ENCODE measurements at regions not wholly inside any gene's neighbourhood (a gene's known extent, or its start where the extent isn't known, plus 50 kb on each side); places are given as distances from the start of the nearest gene placed in this dataset.

- CTCF ChIA-PET = no interaction called here
- H2AK9ac ChIP-seq (replicated peaks; ENCODE audit: low read depth, low read length, poor library complexity) = no peak overlapping the region
Observed at GRCh38 chr16:65260746-65261145, 138.9 kb upstream of the CDH11 start.

More at GRCh38 chr16:65260746-65261145, 138.9 kb upstream of the CDH11 start:
- DNase-seq = no peak
- TF ChIP-seq MAZ (IDR thresholded peaks at IDR 0.05; ENCODE audit: borderline replicate concordance, low read depth, low read length) (no peak), RFX5 (IDR thresholded peaks at IDR 0.05; ENCODE audit: low read depth, low read length) (no peak), NFE2L2 (IDR thresholded peaks at IDR 0.05; ENCODE audit: low read depth, low read length) (no peak), RCOR1 (IDR thresholded peaks at IDR 0.05; ENCODE audit: insufficient replicate concordance, low read length) (no peak)
- Histone ChIP-seq H2BK120ac (ENCODE audit: low read depth, low read length) (no peak overlapping the region), H3K9me1 (ENCODE audit: insufficient read depth, low read length) (no peaks in the 10 kb centered on the region), H3K79me1 (ENCODE audit: low read depth in 1 of 2, low read length in 2 of 2) (no peaks in the 10 kb centered on the region), H3K4me1 (ENCODE audit: control insufficient read depth, insufficient read depth, low read length) (no peaks in the 10 kb centered on the region), H2AFZ (replicated peaks; ENCODE audit: low read length, poor library complexity) (no peak overlapping the region), H3K4me2 (ENCODE audit: low read depth, low read length) (no peak overlapping the region), H3K14ac (replicated peaks; ENCODE audit: low read depth, low read length) (no peak overlapping the region), H3K4ac (ENCODE audit: low read depth, low read length) (no peak overlapping the region), H4K20me1 (ENCODE audit: insufficient read depth, low read length) (no peaks in the 10 kb centered on the region), H3K23ac (ENCODE audit: low read depth, low read length) (no peak overlapping the region), H2AK5ac (ENCODE audit: low read depth, low read length) (no peak overlapping the region), H3K18ac (ENCODE audit: low read depth, low read length) (no peak overlapping the region), H3K4me3 (ENCODE audit: insufficient read depth, low read depth, low read length) (no peak overlapping the region), H4K8ac (ENCODE audit: low read depth in 2 of 2, low read length in 2 of 2) (no peak overlapping the region), H2BK20ac (ENCODE audit: low read depth, low read length) (no peak overlapping the region), H2BK5ac (ENCODE audit: low read depth, low read length, poor library complexity, severe bottlenecking) (no peak overlapping the region), H4K91ac (ENCODE audit: insufficient read depth, low read depth, low read length) (no peak overlapping the region), H3K9me3 (ENCODE audit: control insufficient read depth, insufficient read depth, low read length) (no peaks in the 10 kb centered on the region), H4K5ac (ENCODE audit: low read depth, low read length) (no peak overlapping the region), H2BK15ac (ENCODE audit: low read depth, low read length) (no peak overlapping the region), H3K27me3 (ENCODE audit: control insufficient read depth, insufficient read depth, low read length) (no peaks in the 10 kb centered on the region; the same call in 1 of the 2 replicates), H3K27ac (ENCODE audit: insufficient read depth, low read length) (no peak overlapping the region), H3K56ac (ENCODE audit: extremely low read depth, insufficient read depth, low read length) (no peak overlapping the region), H3K9ac (ENCODE audit: low read depth, low read length) (no peak overlapping the region), H3K36me3 (ENCODE audit: control insufficient read depth, insufficient read depth, low read length) (no peaks in the 10 kb centered on the region)
- in situ Hi-C loops (cut with MboI; ENCODE audit: low sequenced_read_pairs) = no loop called here
- dilution Hi-C loops (cut with HindIII; ENCODE audit: low sequenced_read_pairs, unreplicated experiment) = no loop called here
- no TSS peak for BruUV-seq (replicated peaks)
- intact Hi-C loops (cut with micrococcal nuclease) = no loop called here
- ATAC-seq (ENCODE audit: low read depth) = no peak
- WGBS, 2 experiments (ENCODE audit: extremely low coverage in 2 of 2, insufficient read length in 1 of 2) = no CpG with 5 or more reads among the region's 1 CpG
- POLR2A ChIA-PET (ENCODE audit: unreplicated experiment) = no interaction called here
